Right forelimb (tissue), 1 donor: ENCODE measurements at regions not wholly inside any gene's neighbourhood (a gene's known extent, or its start where the extent isn't known, plus 50 kb on each side); places are given as distances from the start of the nearest gene placed in this dataset.
"Not testable (repeated sequence)": the region's sequence is repeated elsewhere in the genome, so short reads cannot be mapped to it uniquely, and the experiment has no call there.

Source experiments
- DNase-seq: peaks from one replicate; pipeline ENCODE4 v3.0.0-alpha.2; 2018

DNA sequence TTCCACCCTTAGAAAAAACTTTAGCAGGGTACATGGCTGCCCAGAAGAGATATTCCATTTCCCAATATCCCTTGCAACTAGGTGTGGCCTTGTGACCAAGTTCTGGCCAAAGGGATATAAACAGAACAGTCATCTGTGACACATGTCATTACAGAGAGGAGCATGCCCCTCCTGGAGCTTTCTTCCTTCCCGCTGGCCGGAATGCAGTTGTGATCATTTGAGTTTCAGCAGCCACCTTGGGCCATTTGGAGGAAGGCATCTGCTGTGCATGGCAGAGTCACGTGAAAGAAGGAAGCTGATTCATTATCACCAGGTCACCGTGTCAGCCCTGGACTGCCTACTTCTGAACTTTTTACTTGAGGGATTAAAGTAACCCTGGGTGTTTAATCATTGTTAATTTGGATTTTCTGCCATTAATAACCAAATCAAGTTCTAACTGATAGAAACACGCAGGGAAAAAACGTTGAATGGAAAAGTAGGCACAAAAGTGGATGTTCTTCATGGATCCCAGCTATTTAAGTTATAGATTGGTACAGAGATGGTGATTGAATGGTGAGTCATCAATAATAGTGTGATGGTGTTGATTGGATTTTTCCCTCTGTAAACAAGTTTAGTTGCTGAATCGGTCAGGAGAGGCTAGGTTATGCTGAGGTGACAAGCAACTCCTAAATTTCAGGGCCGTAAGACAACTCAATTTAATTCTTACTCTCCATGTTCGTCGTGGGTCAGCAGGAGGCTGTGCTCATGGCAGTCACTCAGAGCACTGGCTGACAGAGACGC, 80.7 kb upstream of the CCDC167 start:
- no peak for DNase-seq

DNA sequence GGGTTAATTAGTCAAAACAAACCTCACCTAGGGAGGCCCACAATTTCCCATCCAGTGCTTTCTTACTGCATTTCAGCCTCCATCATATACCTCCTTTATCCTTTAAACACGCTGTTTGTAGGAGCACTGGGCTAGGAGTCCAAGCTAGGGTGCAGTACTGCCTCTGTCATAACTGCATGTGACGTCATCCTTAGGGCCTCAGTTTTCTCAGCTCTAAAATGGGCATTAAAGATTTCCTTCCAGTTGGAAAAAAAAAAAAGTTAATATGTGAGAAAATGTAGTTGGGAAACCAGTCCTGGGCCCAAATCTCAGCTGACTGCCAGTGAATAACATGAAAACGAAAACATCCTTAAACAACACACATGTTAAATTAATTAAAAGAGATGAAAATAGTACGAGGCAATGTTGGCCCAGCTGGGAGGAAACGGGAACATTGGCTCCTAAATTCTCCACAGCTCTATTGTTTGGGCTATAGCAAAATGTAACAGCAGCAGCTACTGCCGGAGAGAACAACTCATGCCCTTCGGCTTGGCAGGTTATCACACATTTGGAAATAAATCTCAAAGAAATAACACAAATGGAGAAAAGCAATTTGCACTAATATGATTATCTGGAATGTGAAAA, 79.9 kb upstream of the CCDC167 start:
- DNase-seq, result no peak

- no peak for DNase-seq
These were observed 78.4 kb upstream of the CCDC167 start for GRCh38 chr6:37578104-37578503.

- DNase-seq, result no peak
These were observed 76.6 kb upstream of the CCDC167 start for GRCh38 chr6:37576336-37576737.

- no peak for DNase-seq
These were observed 75.5 kb upstream of the CCDC167 start for GRCh38 chr6:37575221-37575620.

DNA sequence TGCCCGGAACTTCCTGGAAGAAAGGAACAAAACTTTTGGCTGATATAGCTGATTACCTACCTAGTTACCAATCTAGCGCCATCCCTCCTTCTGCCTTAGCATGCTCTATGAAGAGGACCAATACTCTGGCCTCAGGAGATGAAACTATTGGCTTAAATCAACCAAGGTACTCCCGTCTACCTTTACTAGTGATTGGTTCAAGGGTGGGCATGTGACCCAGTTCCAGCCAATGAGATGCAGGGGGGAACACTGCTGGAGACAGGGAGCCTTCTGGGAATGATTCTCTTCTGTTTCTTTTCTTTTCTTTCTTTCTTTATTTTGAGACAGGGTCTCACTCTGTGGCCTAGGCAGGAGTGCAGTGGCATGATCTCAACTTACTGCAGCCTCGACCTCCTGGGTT, 72.6 kb upstream of the CCDC167 start:
- DNase-seq, result no peak

GRCh38 chr6:37570482-37571133, 70.9 kb upstream of the CCDC167 start:
- no peak for DNase-seq

- no peak for DNase-seq
These were observed 70.2 kb upstream of the CCDC167 start for GRCh38 chr6:37569743-37570481.

GRCh38 chr6:37569317-37569716, 69.6 kb upstream of the CCDC167 start:
- DNase-seq, result no peak

DNA sequence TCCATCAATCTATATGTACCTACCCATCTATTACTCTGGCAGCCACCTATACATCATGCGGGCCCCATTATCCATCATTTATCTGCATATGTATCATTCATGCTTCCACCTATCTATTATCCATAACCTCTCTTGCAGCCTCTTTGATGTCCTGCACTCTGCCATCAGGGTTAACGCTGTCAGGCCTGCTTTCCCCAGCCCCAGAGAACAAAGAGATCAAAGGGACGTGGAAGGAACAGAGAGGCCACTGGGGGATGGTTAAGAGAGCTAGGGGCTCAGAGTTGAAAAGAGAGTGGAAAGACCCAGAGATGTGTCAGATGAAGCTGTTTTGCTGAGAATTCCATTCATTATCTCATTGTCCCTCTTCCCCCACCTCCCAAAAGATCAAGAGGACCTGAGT, 67.3 kb upstream of the CCDC167 start:
- DNase-seq, result no peak

DNA sequence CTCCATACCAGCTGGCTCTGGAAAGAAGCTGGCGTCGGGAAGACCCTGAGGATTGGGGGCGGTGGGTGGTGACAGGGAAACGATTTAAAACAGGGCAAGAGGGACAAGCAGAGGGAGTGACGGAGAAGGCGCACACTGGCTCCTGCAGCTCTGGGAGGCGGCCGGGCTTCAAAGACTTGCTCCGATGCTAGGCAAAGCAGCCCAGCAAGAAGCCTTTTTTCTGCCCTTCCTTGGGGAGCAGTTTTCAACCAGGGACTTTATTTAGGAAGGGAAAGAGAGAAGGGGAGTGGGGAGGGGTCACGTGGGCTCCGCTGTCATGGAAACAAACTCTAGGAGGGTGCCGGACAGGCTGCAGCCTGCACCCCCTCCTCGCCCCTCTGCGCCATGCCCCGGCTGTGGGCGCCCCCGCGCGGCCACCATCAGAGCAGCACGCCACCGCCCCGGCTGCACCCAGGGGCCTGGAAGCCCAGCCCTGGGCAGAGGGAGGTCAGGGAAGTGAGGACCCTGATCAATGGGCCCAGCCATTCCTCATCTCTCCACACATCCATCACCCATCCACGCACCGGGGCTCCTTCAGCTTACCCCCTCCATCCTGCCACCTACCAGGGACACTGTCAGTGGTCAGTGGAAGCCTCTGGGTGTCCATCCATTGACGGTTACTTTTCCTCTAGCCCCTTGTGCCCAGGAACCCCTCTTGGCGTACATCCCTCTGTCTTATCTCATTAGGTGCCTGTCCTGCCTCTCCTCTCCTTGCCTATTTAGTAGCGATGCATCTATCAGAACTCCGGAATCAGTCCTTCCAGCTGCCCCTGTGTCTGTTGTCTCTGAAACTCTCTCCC, 66.6 kb upstream of the CCDC167 start:
- peak; percentile 68 for DNase-seq

- peak; percentile 63 for DNase-seq
These were observed 65.8 kb upstream of the CCDC167 start for GRCh38 chr6:37565267-37566110.

- DNase-seq, result not testable (repeated sequence)
These were observed 63.2 kb upstream of the CCDC167 start for GRCh38 chr6:37562926-37563288.

GRCh38 chr6:37561361-37561760, 61.7 kb upstream of the CCDC167 start:
- no peak for DNase-seq

GRCh38 chr6:37560737-37561103, 61.0 kb upstream of the CCDC167 start:
- DNase-seq, result no peak

GRCh38 chr6:37559501-37559900, 59.8 kb upstream of the CCDC167 start:
- DNase-seq, result no peak

- DNase-seq, result no peak
These were observed 59.4 kb upstream of the CCDC167 start for GRCh38 chr6:37559050-37559449.

DNA sequence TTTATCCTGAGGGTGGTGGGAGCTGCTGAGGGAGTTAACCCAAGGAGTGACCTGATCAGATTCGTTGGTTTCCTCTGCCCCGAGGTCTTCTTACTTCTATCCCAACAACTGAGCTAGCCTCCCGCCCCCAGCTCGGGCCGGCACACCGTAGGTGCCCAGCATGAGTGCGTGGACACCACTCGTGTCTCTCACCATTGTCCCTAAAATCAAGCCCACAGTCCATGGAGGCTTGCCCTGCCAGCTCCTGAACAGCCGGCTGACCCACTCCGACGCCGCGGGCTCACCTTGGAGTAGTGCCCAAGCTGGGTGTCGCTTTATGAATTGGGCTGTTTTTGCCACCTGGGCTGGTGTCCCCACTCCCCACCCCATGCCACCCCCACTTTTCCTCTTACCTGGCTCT, 59.0 kb upstream of the CCDC167 start:
- no peak for DNase-seq

- DNase-seq, result no peak
These were observed 58.5 kb upstream of the CCDC167 start for GRCh38 chr6:37558168-37558567.

DNA sequence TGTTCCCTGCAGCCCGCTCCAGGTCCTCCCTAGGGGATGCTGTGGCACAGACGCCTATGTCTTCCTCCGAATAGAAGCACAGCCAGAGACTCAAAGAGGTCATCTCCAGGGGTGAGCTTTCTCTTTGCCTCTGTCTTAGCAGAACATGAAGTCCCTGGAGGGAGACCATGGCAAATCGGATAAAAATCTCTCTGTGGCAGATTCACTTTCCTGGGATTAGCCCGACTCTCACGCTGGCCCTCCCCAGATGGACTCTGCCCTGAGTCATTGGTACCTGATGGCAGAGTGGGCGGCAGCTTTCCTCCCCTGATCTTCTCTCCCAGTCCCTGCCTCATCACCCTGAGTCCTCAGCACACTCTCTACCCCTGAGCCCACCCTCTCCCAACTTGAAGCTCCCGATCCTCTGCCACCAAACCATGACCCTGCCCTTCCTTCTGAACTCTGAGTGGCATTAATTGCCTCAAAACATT, 58.0 kb upstream of the CCDC167 start:
- no peak for DNase-seq

DNA sequence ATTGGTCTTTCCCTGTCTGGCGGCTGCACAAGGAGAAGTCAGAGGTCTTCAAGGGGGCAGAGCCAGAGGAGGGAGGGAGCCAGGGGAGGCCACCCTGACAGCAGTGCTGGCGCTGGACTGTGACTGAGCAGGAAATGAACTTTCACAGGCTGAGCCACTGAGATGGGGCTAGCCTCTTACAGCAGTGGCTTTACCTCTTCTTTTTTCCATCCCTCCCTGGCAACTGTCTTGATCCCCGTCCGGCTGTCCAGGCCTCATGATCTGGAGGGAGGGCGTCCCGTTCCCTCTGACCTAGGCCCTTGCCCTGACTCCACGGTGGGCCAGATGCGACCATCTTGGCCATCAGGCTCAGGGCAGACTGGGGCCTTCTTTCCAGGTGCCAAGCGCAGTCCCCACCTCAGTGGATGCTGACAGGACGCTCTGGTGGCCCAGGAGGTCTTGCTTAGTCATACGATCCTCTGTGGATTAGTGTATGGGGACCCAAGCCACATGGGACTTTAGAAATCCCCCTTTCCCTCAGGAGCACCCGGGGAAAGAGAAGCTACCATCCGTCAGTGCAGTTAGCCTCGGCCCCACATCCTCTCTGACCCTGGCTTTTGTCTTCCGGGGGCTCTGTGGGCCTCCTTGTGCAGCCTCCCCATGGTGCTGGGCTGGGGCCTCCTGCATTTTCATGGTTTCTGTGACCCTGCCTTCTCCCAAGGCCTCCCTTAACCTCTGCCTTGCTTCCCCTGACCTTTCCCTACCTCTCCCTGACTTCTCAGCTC, 57.4 kb upstream of the CCDC167 start:
- DNase-seq, result no peak
